HepG2 (cell line): ENCODE measurements at regions not wholly inside any gene's neighbourhood (a gene's known extent, or its start where the extent isn't known, plus 50 kb on each side); places are given as distances from the start of the nearest gene placed in this dataset.

Experiments used
- ATAC-seq: fragments of 200-7000 bp; cut with Tn5 transposase; 3 replicates; pipeline ENCODE4 v1.9.1; 2020; ENCODE audit warnings: mild to moderate bottlenecking, moderate library complexity
- BruUV-seq: library from RNA; stranded (reverse); fragments of 400-500 nt; replicated peaks from 2 replicates; lab custom pipeline; 2021; lab: Mats Ljungman, UMichigan
- CTCF ChIA-PET: fragments of 300-600 bp; formaldehyde crosslinking; extraction: SDS; loops from one replicate; lab custom pipeline; 2021; ENCODE audit warnings: low total read pairs, inconsistent platforms, low intra/inter-chr PET ratio; lab: Yijun Ruan, JAX
- POLR2A ChIA-PET: fragments of 350-600 bp; sonication (Branson Sonifier 250); formaldehyde crosslinking; loops from one replicate; lab custom pipeline; 2020; ENCODE audit warnings: antibody characterized with exemption, inconsistent platforms; lab: Yijun Ruan, JAX
- DNase-seq: peaks from one replicate; pipeline ENCODE4 v3.0.0-alpha.2; 2015; ENCODE audit warnings: low spot score
- FAIRE-seq: peaks from 3 replicates; lab custom pipeline; 2011; peaks lifted over from hg19 to GRCh38; lab: Jason Lieb, UNC
- H2AFZ ChIP-seq: one replicate; pipeline ENCODE4 v1.6.1; 2011; ENCODE audit warnings: low read length, inconsistent platforms
- H3K27ac ChIP-seq: fragments of 300-600 bp; 3 replicates; pipeline ENCODE4 v1.8.0; 2011; ENCODE audit warnings: mixed run types, mild to moderate bottlenecking, mixed read lengths, low read length, inconsistent platforms; ENCODE audit not compliant: insufficient read depth; ENCODE audit errors: extremely low read length
- H3K27me3 ChIP-seq, 2 experiments: fragments of 200-600 bp in 1 of 2; 2 replicates in 1 of 2; 3 replicates in 1 of 2; pipeline versions ENCODE4 v1.6.0 to v1.8.0; 2011; ENCODE audit warnings: low read length in 2 of 2, mild to moderate bottlenecking in 2 of 2, moderate library complexity in 2 of 2, inconsistent platforms in 1 of 2; ENCODE audit not compliant: insufficient read depth in 2 of 2, control insufficient read depth in 1 of 2
- H3K36me3 ChIP-seq, 2 experiments: fragments of 200-600 bp in 1 of 2; replicated peaks in 1 of 2; 2 replicates in 1 of 2; 3 replicates in 1 of 2; pipeline versions ENCODE4 v1.5.1 to v1.8.0; 2011; ENCODE audit warnings: low read length in 2 of 2, inconsistent platforms in 1 of 2; ENCODE audit not compliant: insufficient read depth in 2 of 2, control insufficient read depth in 1 of 2
- H3K4me1 ChIP-seq: 2 replicates; pipeline ENCODE4 v1.5.1; 2012; ENCODE audit warnings: low read length, inconsistent platforms; ENCODE audit not compliant: insufficient read depth
- H3K4me2 ChIP-seq: 2 replicates; pipeline ENCODE4 v1.6.0; 2011; ENCODE audit warnings: low read depth, low read length, inconsistent platforms
- H3K4me3 ChIP-seq, 3 experiments: fragments of 200-600 bp in 1 of 3; sonication (generic), shearing (Covaris generic) in 1 of 3; replicated peaks in 1 of 3; 2 replicates each; pipeline ENCODE4 v1.5.1; 2011 to 2016; ENCODE audit warnings: low read length in 3 of 3, inconsistent platforms in 2 of 3, low read depth in 2 of 3, mild to moderate bottlenecking in 2 of 3, control low read depth in 1 of 3, mixed read lengths in 1 of 3; ENCODE audit not compliant: insufficient read depth in 1 of 3
- H3K79me2 ChIP-seq: one replicate; pipeline ENCODE4 v1.6.1; 2011; ENCODE audit warnings: low read length, inconsistent platforms; ENCODE audit not compliant: insufficient read depth
- H3K9ac ChIP-seq: 2 replicates; pipeline ENCODE4 v1.6.0; 2011; ENCODE audit warnings: mild to moderate bottlenecking, low read depth, low read length, inconsistent platforms; ENCODE audit not compliant: insufficient read depth
- H3K9me3 ChIP-seq: 2 replicates; pipeline ENCODE4 v1.5.1; 2012; ENCODE audit warnings: mild to moderate bottlenecking, low read length
- H4K20me1 ChIP-seq: 2 replicates; pipeline ENCODE4 v1.6.0; 2011; ENCODE audit warnings: inconsistent platforms, mild to moderate bottlenecking, low read length, moderate library complexity; ENCODE audit not compliant: insufficient read depth
- DRAP1 ChIP-seq: IDR thresholded peaks from 2 replicates; pipeline ENCODE4 v1.6.1; 2016; ENCODE audit warnings: missing genetic modification reagents, missing compliant biosample characterization
- GABPB1 ChIP-seq: IDR thresholded peaks from 2 replicates; pipeline ENCODE4 v1.6.1; 2016; ENCODE audit warnings: mild to moderate bottlenecking, missing genetic modification reagents, moderate library complexity, missing compliant biosample characterization
- JUND ChIP-seq: sonication (generic); formaldehyde crosslinking; IDR thresholded peaks from 2 replicates; pipeline ENCODE4 v1.8.0; 2022; ENCODE audit warnings: mild to moderate bottlenecking, missing genetic modification reagents
- PITX1 ChIP-seq: sonication (generic); formaldehyde crosslinking; IDR thresholded peaks from 2 replicates; pipeline ENCODE4 v1.5.1; 2020; ENCODE audit warnings: mild to moderate bottlenecking, missing genetic modification reagents
- PRDM15 ChIP-seq: sonication (generic); formaldehyde crosslinking; IDR thresholded peaks from 2 replicates; pipeline ENCODE4 v1.4.0; 2020; ENCODE audit warnings: missing genetic modification reagents
- REL ChIP-seq: sonication (generic); formaldehyde crosslinking; conservative IDR thresholded peaks from 2 replicates; pipeline ENCODE4 v1.8.0; 2022; ENCODE audit warnings: mild to moderate bottlenecking, missing genetic modification reagents, moderate library complexity
- TFDP2 ChIP-seq: sonication (generic); formaldehyde crosslinking; IDR thresholded peaks from 2 replicates; pipeline ENCODE4 v1.4.0; 2020; ENCODE audit warnings: missing genetic modification reagents
- ZBTB7A ChIP-seq: sonication (generic); formaldehyde crosslinking; IDR thresholded peaks from 2 replicates; pipeline ENCODE4 v1.8.0; 2022; ENCODE audit warnings: mild to moderate bottlenecking, missing genetic modification reagents
- ZNF121 ChIP-seq: sonication (generic); formaldehyde crosslinking; IDR thresholded peaks from 2 replicates; pipeline ENCODE4 v1.5.0; 2020; ENCODE audit warnings: mild to moderate bottlenecking, missing genetic modification reagents
- ZNF34 ChIP-seq: sonication (generic); formaldehyde crosslinking; IDR thresholded peaks from 2 replicates; pipeline ENCODE4 v1.4.0; 2020; ENCODE audit warnings: mild to moderate bottlenecking, missing genetic modification reagents, borderline replicate concordance
- ZNF460 ChIP-seq: sonication (generic); formaldehyde crosslinking; IDR thresholded peaks from 2 replicates; pipeline ENCODE4 v1.5.1; 2020; ENCODE audit warnings: missing genetic modification reagents, mild to moderate bottlenecking, borderline replicate concordance
- ZNF609 ChIP-seq: sonication (generic); formaldehyde crosslinking; IDR thresholded peaks from 2 replicates; pipeline ENCODE4 v1.4.0; 2020; ENCODE audit warnings: mild to moderate bottlenecking, missing genetic modification reagents, borderline replicate concordance
- ZNF660 ChIP-seq: sonication (generic); formaldehyde crosslinking; IDR thresholded peaks from 2 replicates; pipeline ENCODE4 v1.5.1; 2020; ENCODE audit warnings: mild to moderate bottlenecking, low read depth, missing genetic modification reagents, borderline replicate concordance
- ZNF781 ChIP-seq: sonication (generic); formaldehyde crosslinking; IDR thresholded peaks from 2 replicates; pipeline ENCODE4 v1.5.1; 2020; ENCODE audit warnings: borderline replicate concordance, mild to moderate bottlenecking, missing genetic modification reagents; ENCODE audit errors: not compliant biosample characterization
- WGBS: methylation state at CpG from one replicate; pipeline ENCODE4 v1.1.6; 2017; ENCODE audit warnings: low lambda C conversion rate; 5-methylcytosine and 5-hydroxymethylcytosine counted together
- in situ Hi-C: cut with HindIII; loops from 2 replicates; pipeline ENCODE4 v1.10.0; 2017; ENCODE audit warnings: low pct_unique_long_range_greater_than_20kb; ENCODE audit not compliant: extremely low pct_ligation_motif_present
- intact Hi-C: fragments of 100-400 bp; cut with micrococcal nuclease; formaldehyde crosslinking; loops from one replicate; pipeline ENCODE4 v1.10.0; 2022; ENCODE audit not compliant: unreplicated experiment

- TF ChIP-seq ZNF609 (CRISPR knock-in tag) (no peak), REL (CRISPR knock-in tag) (no peak)
Observed at GRCh38 chr2:51149725-51150124, 117.8 kb upstream of the NRXN1 start (continued).

GRCh38 chr2:51145761-51146160 lies 113.8 kb upstream of the NRXN1 start:
- H3K27me3 ChIP-seq: no peaks in the 10 kb centered on the region
- H4K20me1 ChIP-seq: no peaks in the 10 kb centered on the region
- H3K9me3 ChIP-seq: peaks cover 27% of the 10 kb centered on the region
- H3K4me2 ChIP-seq: no peak overlapping the region
- H2AFZ ChIP-seq: no peak overlapping the region
- no peak overlapping the region for H3K9ac ChIP-seq
- in situ Hi-C loops: no loop called here
- 19% methylated on average over 6 of the region's 6 CpGs for WGBS
- FAIRE-seq (no peak), DNase-seq (no peak), ATAC-seq (no peak)
- POLR2A ChIA-PET: no interaction called here
- no peaks in the 10 kb centered on the region for H3K36me3 ChIP-seq
- BruUV-seq: no TSS peak
- H3K4me1 ChIP-seq: no peaks in the 10 kb centered on the region
- H3K4me3 ChIP-seq: no peak overlapping the region
- H3K27ac ChIP-seq: no peak overlapping the region
- CTCF ChIA-PET: no interaction called here
- intact Hi-C loops: no loop called here
- H3K79me2 ChIP-seq: no peaks in the 10 kb centered on the region
- TF ChIP-seq ZNF781 (CRISPR knock-in tag) (no peak), ZBTB7A (CRISPR knock-in tag) (no peak), ZNF121 (no peak), ZNF660 (no peak), JUND (no peak), ZNF34 (CRISPR knock-in tag) (no peak), DRAP1 (CRISPR knock-in tag) (no peak), TFDP2 (no peak), GABPB1 (CRISPR knock-in tag) (no peak), PITX1 (CRISPR knock-in tag) (no peak), ZNF460 (no peak), PRDM15 (no peak)
